Liver (tissue), 8 donors: ENCODE measurements at regions not wholly inside any gene's neighbourhood (a gene's known extent, or its start where the extent isn't known, plus 50 kb on each side); places are given as distances from the start of the nearest gene placed in this dataset.

Experiments
- DNase-seq: peaks from one replicate; pipeline ENCODE4 v3.0.0-alpha.2; 2017; ENCODE audit warnings: low spot score
- H3K27ac ChIP-seq, 2 donors: one replicate each; pipeline ENCODE4 v1.7.0; 2013; ENCODE audit warnings: inconsistent platforms in 2 of 2, low read length in 2 of 2, control low read depth in 1 of 2, low read depth in 1 of 2, mild to moderate bottlenecking in 1 of 2
- H3K27me3 ChIP-seq, 4 donors: one replicate each; pipeline versions ENCODE4 v1.6.1 to v1.7.0; 2013; ENCODE audit warnings: low read length in 3 of 4, inconsistent platforms in 1 of 4, mild to moderate bottlenecking in 1 of 4, moderate library complexity in 1 of 4; ENCODE audit not compliant: control insufficient read depth in 4 of 4, insufficient read depth in 4 of 4
- H3K36me3 ChIP-seq, 4 donors: one replicate each; pipeline versions ENCODE4 v1.6.1 to v1.7.0; 2013; ENCODE audit warnings: low read length in 3 of 4, mild to moderate bottlenecking in 3 of 4, low read depth in 1 of 4, moderate library complexity in 1 of 4; ENCODE audit not compliant: control insufficient read depth in 4 of 4, insufficient read depth in 3 of 4
- H3K4me1 ChIP-seq, 4 donors: one replicate each; pipeline versions ENCODE4 v1.6.1 to v1.7.0; 2013; ENCODE audit warnings: low read length in 3 of 4, mild to moderate bottlenecking in 3 of 4, moderate library complexity in 1 of 4; ENCODE audit not compliant: control insufficient read depth in 4 of 4, insufficient read depth in 4 of 4
- H3K4me3 ChIP-seq, 3 donors: one replicate each; pipeline versions ENCODE4 v1.6.1 to v1.7.0; 2013; ENCODE audit warnings: low read length in 3 of 3, control low read depth in 1 of 3, low read depth in 1 of 3, mild to moderate bottlenecking in 1 of 3
- H3K9ac ChIP-seq, 2 donors: one replicate each; pipeline ENCODE4 v1.7.0; 2013; ENCODE audit warnings: low read length in 2 of 2, mild to moderate bottlenecking in 2 of 2, moderate library complexity in 2 of 2, control low read depth in 1 of 2, low read depth in 1 of 2
- H3K9me3 ChIP-seq, 4 donors: one replicate each; pipeline versions ENCODE4 v1.6.1 to v1.7.0; 2013; ENCODE audit warnings: low read length in 3 of 4; ENCODE audit not compliant: control insufficient read depth in 4 of 4
- CTCF ChIP-seq: fragments of 150-350 bp; IDR thresholded peaks from 2 replicates; pipeline ENCODE4 v1.5.1; 2017; ENCODE audit warnings: improper control_type of control experiment, low read depth, low read length; ENCODE audit not compliant: missing input control
- EGR1 ChIP-seq, 2 donors: IDR thresholded peaks; 2 replicates each; pipeline ENCODE4 v1.6.1; 2016 to 2018; ENCODE audit warnings: antibody characterized with exemption in 2 of 2, low read depth in 2 of 2
- FOXA1 ChIP-seq: IDR thresholded peaks from 2 replicates; pipeline ENCODE4 v1.6.1; 2016; ENCODE audit warnings: antibody characterized with exemption
- FOXA2 ChIP-seq: IDR thresholded peaks from 2 replicates; pipeline ENCODE4 v1.6.1; 2016; ENCODE audit warnings: antibody characterized with exemption
- GABPA ChIP-seq, 2 donors: IDR thresholded peaks in 1 of 2; conservative IDR thresholded peaks in 1 of 2; 2 replicates each; pipeline ENCODE4 v1.6.1; 2016; ENCODE audit warnings: antibody characterized with exemption in 2 of 2, mild to moderate bottlenecking in 1 of 2, moderate library complexity in 1 of 2
- HNF4G ChIP-seq: IDR thresholded peaks from 2 replicates; pipeline ENCODE4 v1.6.1; 2016; ENCODE audit warnings: antibody characterized with exemption
- NR2F2 ChIP-seq: IDR thresholded peaks from 2 replicates; pipeline ENCODE4 v1.6.1; 2016; ENCODE audit warnings: antibody characterized with exemption
- RAD21 ChIP-seq, 2 donors: IDR thresholded peaks; 2 replicates each; pipeline ENCODE4 v1.6.1; 2016; ENCODE audit warnings: antibody characterized with exemption in 2 of 2, mild to moderate bottlenecking in 2 of 2
- REST ChIP-seq: IDR thresholded peaks from 2 replicates; pipeline ENCODE4 v1.6.1; 2016; ENCODE audit warnings: antibody characterized with exemption, mild to moderate bottlenecking
- RXRA ChIP-seq, 2 donors: IDR thresholded peaks; 2 replicates each; pipeline ENCODE4 v1.6.1; 2017 to 2018; ENCODE audit warnings: antibody characterized with exemption in 2 of 2, mild to moderate bottlenecking in 1 of 2
- SP1 ChIP-seq: IDR thresholded peaks from 2 replicates; pipeline ENCODE4 v1.6.1; 2018; ENCODE audit warnings: antibody characterized with exemption, mild to moderate bottlenecking
- TAF1 ChIP-seq: conservative IDR thresholded peaks from 2 replicates; pipeline ENCODE4 v1.6.1; 2016; ENCODE audit warnings: antibody characterized with exemption, mild to moderate bottlenecking
- YY1 ChIP-seq: IDR thresholded peaks from 2 replicates; pipeline ENCODE4 v1.6.1; 2016; ENCODE audit warnings: antibody characterized with exemption, mild to moderate bottlenecking
- WGBS: extraction: QIAGEN DNeasy Blood & Tissue Kit; methylation state at CpG from one replicate; pipeline ENCODE4 v1.1.7; 2013; 5-methylcytosine and 5-hydroxymethylcytosine counted together
- TF ChIP-seq, protein P1 (sequence below): IDR thresholded peaks from 2 replicates; pipeline ENCODE4 v1.6.1; 2016; ENCODE audit warnings: antibody characterized with exemption
- donor health status: healthy.
- donor health status: healthy.
- donor health status: healthy.
- donor health status: healthy.
- donor health status: healthy.

DNA sequence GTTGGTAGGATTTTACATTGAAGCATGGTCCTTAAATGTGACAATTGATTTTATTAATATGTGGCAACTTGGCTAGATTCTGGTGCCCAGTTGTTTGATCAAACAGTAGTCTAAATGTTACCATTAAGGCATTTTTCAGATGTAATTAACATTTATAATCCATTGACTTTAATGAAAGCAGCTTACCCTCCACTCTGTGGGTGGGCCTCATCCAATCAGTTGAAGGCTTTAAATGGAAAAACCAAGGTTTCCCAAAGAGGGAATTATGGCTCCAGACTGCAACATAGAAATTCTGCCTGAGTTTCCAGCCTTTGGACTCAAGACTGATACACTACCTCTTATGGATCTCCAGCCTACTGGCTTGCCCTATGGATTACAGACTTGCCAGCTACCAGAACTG lies 1153.2 kb downstream of the BCL11B start (continued):
- TF ChIP-seq REST (no peak), RAD21 (IDR thresholded peaks at IDR 0.05) (no peak), NR2F2 (no peak)
- TF ChIP-seq, protein P1, sequence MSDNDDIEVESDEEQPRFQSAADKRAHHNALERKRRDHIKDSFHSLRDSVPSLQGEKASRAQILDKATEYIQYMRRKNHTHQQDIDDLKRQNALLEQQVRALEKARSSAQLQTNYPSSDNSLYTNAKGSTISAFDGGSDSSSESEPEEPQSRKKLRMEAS: no peak

DNA sequence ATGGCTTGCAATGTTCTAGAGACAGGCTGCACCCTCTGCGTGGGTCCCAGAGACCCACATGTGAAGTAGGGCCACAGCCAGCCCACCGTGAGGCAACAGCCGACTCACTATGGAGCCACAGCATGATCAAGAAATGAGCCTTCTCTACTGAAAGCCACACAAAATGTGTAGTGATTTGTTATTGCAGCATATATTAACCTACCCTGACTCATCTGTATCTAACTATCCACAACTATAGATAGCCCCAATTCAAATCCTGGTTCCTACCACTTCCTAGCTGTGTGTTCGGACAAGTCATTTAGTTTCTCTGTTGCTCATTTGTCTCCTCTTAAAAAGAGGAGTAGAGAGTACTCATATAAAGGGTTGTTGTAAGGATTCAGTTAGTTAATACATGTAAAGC lies 1152.3 kb downstream of the BCL11B start:
- H3K4me3 ChIP-seq: no peak overlapping the region
- DNase-seq: no peak
- WGBS: 67% methylated on average over 4 of the region's 4 CpGs
- no peaks in the 10 kb centered on the region for H3K27me3 ChIP-seq
- H3K9ac ChIP-seq: no peak overlapping the region
- H3K4me1 ChIP-seq: no peaks in the 10 kb centered on the region
- H3K9me3 ChIP-seq: peaks cover 2 to 12% (median 3%) of the 10 kb centered on the region in 4 donors
- H3K27ac ChIP-seq: no peak overlapping the region
- no peak for TF ChIP-seq EGR1 (IDR thresholded peaks at IDR 0.05; ENCODE audit: low read depth in 2 of 2)
- TF ChIP-seq RXRA (IDR thresholded peaks at IDR 0.05): no peak
- no peak for TF ChIP-seq CTCF
- no peaks in the 10 kb centered on the region for H3K36me3 ChIP-seq

DNA sequence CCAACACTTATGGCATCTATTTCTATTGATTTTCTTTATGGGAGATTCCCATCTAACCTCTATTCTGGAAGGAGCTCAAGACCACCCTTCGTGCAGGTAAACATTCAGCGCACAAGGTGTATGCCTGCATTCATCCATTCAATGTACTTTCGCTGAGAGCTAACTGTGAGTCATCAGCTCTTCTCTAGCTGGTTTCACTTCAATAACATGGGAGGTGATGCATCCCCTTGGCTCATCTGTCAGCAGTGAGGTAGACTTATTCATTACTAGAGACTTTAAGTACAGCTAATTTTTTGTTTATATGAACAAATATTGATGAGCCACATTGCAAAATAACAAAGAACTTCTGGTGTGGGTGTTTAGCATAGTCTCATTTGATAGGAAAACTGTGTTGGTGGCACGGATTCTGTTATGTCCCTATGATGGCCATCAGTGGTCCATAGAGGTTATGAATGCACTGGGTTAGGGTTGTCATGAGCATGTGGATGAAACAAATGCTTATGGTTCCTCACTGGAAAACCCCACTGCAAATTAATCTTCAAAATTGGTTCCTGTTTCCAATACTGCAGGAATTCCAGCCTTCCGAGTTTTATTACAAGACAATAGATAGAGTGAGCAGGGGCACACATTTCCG lies 1151.0 kb downstream of the BCL11B start:
- no peak for DNase-seq
- H3K27me3 ChIP-seq: no peaks in the 10 kb centered on the region
- H3K4me3 ChIP-seq: no peak overlapping the region
- no peaks in the 10 kb centered on the region for H3K4me1 ChIP-seq
- H3K36me3 ChIP-seq: no peaks in the 10 kb centered on the region
- TF ChIP-seq HNF4G (no peak), YY1 (no peak), CTCF (no peak), FOXA2 (no peak), TAF1 (no peak), FOXA1 (no peak), RAD21 (IDR thresholded peaks at IDR 0.05) (no peak), SP1 (no peak), GABPA (IDR thresholded peaks at IDR 0.05 in 1 of 2, conservative IDR thresholded peaks at IDR 0.05 in 1 of 2) (no peak), RXRA (IDR thresholded peaks at IDR 0.05) (no peak), EGR1 (IDR thresholded peaks at IDR 0.05; ENCODE audit: low read depth in 2 of 2) (no peak), NR2F2 (no peak)
- H3K9me3 ChIP-seq: peaks cover 4 to 19% (median 6%) of the 10 kb centered on the region in 4 donors
- 83% methylated on average over 6 of the region's 6 CpGs for WGBS
- no peak overlapping the region for H3K9ac ChIP-seq
- H3K27ac ChIP-seq: no peak overlapping the region
